Ovary (tissue), 7 donors: ENCODE measurements at regions not wholly inside any gene's neighbourhood (a gene's known extent, or its start where the extent isn't known, plus 50 kb on each side); places are given as distances from the start of the nearest gene placed in this dataset.

ENCODE experiments used
- DNase-seq, 5 donors: peaks; one replicate each; pipeline ENCODE4 v3.0.0-alpha.2; 2019 to 2020
- H3K27ac ChIP-seq, 2 donors: fragments of 200-600 bp; one replicate each; pipeline versions ENCODE4 v1.5.1 to v1.8.0; 2019 to 2022
- H3K27me3 ChIP-seq: fragments of 200-600 bp; one replicate; pipeline ENCODE4 v1.8.0; 2022
- H3K36me3 ChIP-seq: fragments of 200-600 bp; sonication (generic); one replicate; pipeline ENCODE4 v1.5.1; 2019
- H3K4me1 ChIP-seq: one replicate; pipeline ENCODE4 v1.8.1; 2013; ENCODE audit warnings: mild to moderate bottlenecking, moderate library complexity; ENCODE audit not compliant: insufficient read depth
- H3K4me3 ChIP-seq: fragments of 200-600 bp; sonication (generic); one replicate; pipeline ENCODE4 v1.5.1; 2017
- H3K9me3 ChIP-seq, 2 donors: fragments of 200-600 bp in 1 of 2; sonication (generic) in 1 of 2; one replicate each; pipeline versions ENCODE4 v1.5.1 to v1.8.1; 2013 to 2019; ENCODE audit warnings: mild to moderate bottlenecking in 1 of 2, moderate library complexity in 1 of 2
- CTCF ChIP-seq, 3 donors: fragments of 450-650 bp in 2 of 3; fragments of 200-600 bp in 1 of 3; IDR thresholded peaks; one replicate each; pipeline versions ENCODE4 v1.5.1 to v1.8.0; 2016 to 2022; ENCODE audit warnings: antibody characterized with exemption in 3 of 3, mild to moderate bottlenecking in 1 of 3
- EP300 ChIP-seq: sonication (generic); formaldehyde crosslinking; IDR thresholded peaks from one replicate; pipeline ENCODE4 v1.6.1; 2017; ENCODE audit warnings: antibody characterized with exemption
- POLR2A ChIP-seq: fragments of 450-650 bp; IDR thresholded peaks from one replicate; pipeline ENCODE4 v1.6.1; 2017; ENCODE audit warnings: antibody characterized with exemption, mild to moderate bottlenecking, moderate library complexity
- whole genome bisulfite sequencing, 3 donors: extraction: QIAGEN DNeasy Blood & Tissue Kit in 1 of 3; methylation state at CpG; one replicate each; pipeline versions ENCODE4 v1.1.5 to v1.1.7; 2013 to 2017; 5-methylcytosine and 5-hydroxymethylcytosine counted together
- intact Hi-C, 4 donors: fragments of 100-400 bp; cut with DNase I; formaldehyde crosslinking; loops; one replicate each; pipeline versions ENCODE4 v1.11.0 to v1.15.1; 2022 to 2023
- donor health status: DM: no; HTN: no; CAD: no; lungs with moderate emphysema.
- donor health status: DM: no; HTN: no; CAD: no.
- donor health status: Bipolar disorder and iron deficiency.
- donor health status: DM: no; HTN: no; CAD: no.
- donor health status: DM: yes; HTN: yes; CAD: no.

GRCh38 chr5:23579566-23579965 lies 72.2 kb downstream of the PRDM9 start:
- H3K4me1 ChIP-seq, result no peaks in the 10 kb centered on the region
- no peaks in the 10 kb centered on the region for H3K27me3 ChIP-seq
- DNase-seq, result no peak
- 61 to 82% (median 64%) methylated on average over 3 of the region's 3 CpGs for WGBS, 3 donors
- H3K9me3 ChIP-seq, result no peaks in the 10 kb centered on the region
- TF ChIP-seq EP300 (no peak), POLR2A (no peak), CTCF (IDR thresholded peaks at IDR 0.05) (no peak)
- intact Hi-C loops, result no loop called here
- H3K36me3 ChIP-seq, result no peaks in the 10 kb centered on the region
- no peak overlapping the region for H3K27ac ChIP-seq
- no peak overlapping the region for H3K4me3 ChIP-seq

- DNase-seq, result no peak
- intact Hi-C loops, result no loop called here
- no peak overlapping the region for H3K27ac ChIP-seq
- H3K4me3 ChIP-seq, result no peak overlapping the region
- no peaks in the 10 kb centered on the region for H3K27me3 ChIP-seq
- H3K4me1 ChIP-seq, result no peaks in the 10 kb centered on the region
- no peaks in the 10 kb centered on the region for H3K36me3 ChIP-seq
- 64 to 72% (median 68%) methylated on average over 3 of the region's 3 CpGs for WGBS, 3 donors
- no peaks in the 10 kb centered on the region for H3K9me3 ChIP-seq
- TF ChIP-seq POLR2A (no peak), CTCF (IDR thresholded peaks at IDR 0.05) (no peak), EP300 (no peak)
Measured at GRCh38 chr5:23583081-23583480, 75.7 kb downstream of the PRDM9 start.

GRCh38 chr5:23588841-23589326 lies 81.5 kb downstream of the PRDM9 start:
- Histone ChIP-seq H3K4me3 (no peak overlapping the region), H3K27me3 (no peaks in the 10 kb centered on the region), H3K27ac (no peak overlapping the region), H3K36me3 (no peaks in the 10 kb centered on the region), H3K4me1 (no peaks in the 10 kb centered on the region), H3K9me3 (no peaks in the 10 kb centered on the region)
- no peak for DNase-seq
- intact Hi-C loops, result no loop called here
- 72 to 77% (median 72%) methylated on average over 3 of the region's 3 CpGs for WGBS, 3 donors
- TF ChIP-seq EP300, result no peak
- no peak for TF ChIP-seq CTCF (IDR thresholded peaks at IDR 0.05)
- TF ChIP-seq POLR2A, result no peak

GRCh38 chr5:23591250-23591649 lies 83.8 kb downstream of the PRDM9 start:
- Histone ChIP-seq H3K4me3 (no peak overlapping the region), H3K4me1 (no peaks in the 10 kb centered on the region), H3K27me3 (no peaks in the 10 kb centered on the region), H3K36me3 (no peaks in the 10 kb centered on the region), H3K9me3 (no peaks in the 10 kb centered on the region), H3K27ac (no peak overlapping the region)
- intact Hi-C loops, result no loop called here
- no peak for DNase-seq
- TF ChIP-seq CTCF (IDR thresholded peaks at IDR 0.05), result no peak
- no peak for TF ChIP-seq POLR2A
- TF ChIP-seq EP300, result no peak
- 84 to 87% (median 86%) methylated on average over 4 of the region's 4 CpGs for WGBS, 3 donors
